Right ventricle myocardium superior (tissue), 1 donor: ENCODE measurements at regions not wholly inside any gene's neighbourhood (a gene's known extent, or its start where the extent isn't known, plus 50 kb on each side); places are given as distances from the start of the nearest gene placed in this dataset.
"Not testable (repeated sequence)": the region's sequence is repeated elsewhere in the genome, so short reads cannot be mapped to it uniquely, and the experiment has no call there.

Experiments used
- ATAC-seq: fragments of 200-7000 bp; cut with Tn5 transposase; one replicate; pipeline ENCODE4 v1.9.1; 2020; ENCODE audit warnings: mild to moderate bottlenecking; ENCODE audit not compliant: poor library complexity
- DNase-seq: peaks from one replicate; pipeline ENCODE4 v3.0.0-alpha.2; 2020
- intact Hi-C: fragments of 100-400 bp; cut with DNase I; formaldehyde crosslinking; loops from one replicate; pipeline ENCODE4 v1.11.2; 2022
- donor health status: DM: no; HTN: yes; CAD: no; lungs with severe emphysema.

DNA sequence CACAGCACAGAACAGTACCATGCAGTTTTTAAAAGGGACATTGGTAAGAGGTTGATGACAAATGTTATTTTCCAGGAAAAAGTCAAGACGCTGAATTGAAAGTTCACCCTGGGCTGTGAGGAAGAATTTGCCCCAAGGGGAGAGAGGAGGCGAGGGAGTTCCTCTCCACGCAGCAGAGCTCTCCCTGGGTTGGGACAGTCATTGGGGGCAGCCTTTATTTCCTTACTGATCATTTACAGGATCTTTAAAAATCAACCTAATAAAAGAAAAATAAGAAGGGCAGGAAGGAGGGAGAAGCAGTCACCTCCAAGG lies 49.9 kb upstream of the WNT7B start:
- DNase-seq (no peak), ATAC-seq (no peak)
- intact Hi-C loops: no loop called here

DNA sequence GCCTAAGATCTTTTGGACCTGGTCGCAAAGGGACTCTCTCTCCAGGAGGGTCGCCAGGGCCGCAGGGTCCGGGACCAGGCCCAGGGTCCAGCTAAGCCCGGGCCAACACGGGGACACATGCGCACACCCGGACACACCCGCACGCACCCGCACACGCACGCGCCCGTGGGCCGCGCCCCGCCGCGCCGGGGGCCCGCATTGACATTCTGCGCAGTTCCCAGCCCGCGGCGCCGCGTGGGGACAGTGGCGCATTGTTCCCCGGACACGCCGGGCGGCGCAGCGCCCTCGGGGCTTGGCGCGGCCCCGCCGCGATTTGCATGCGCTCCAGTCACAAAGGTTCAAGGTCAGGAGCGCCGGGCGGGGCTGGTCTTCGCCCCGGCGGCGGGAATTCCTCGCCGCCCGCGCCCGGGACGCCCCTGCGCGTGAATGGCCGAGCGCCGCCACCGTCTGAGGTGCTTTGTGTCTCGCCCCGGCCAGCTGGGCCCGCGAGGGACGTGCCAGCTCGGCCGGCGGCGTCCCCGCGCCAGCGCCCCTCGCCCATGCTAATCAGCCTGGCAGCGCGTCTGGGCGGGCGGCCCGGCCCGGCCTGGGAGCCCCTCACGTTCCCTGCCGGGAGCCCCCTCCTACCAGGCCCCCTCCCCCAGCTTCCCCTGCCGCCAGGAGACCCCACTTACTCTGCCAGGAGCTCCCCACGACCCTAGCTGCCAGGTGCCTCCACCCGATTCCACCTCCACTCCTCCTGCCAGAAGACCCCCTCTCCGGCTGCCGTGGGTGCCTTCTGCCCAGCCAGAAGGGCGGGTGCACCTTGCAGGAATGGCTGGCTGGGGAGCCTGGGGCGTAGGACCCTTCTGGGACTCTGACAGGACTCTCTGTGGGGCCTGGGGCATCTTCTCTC lies 50.5 kb upstream of the WNT7B start:
- peak; percentile 89 for ATAC-seq
- intact Hi-C loops: no loop called here
- peak; percentile 85 for DNase-seq

DNA sequence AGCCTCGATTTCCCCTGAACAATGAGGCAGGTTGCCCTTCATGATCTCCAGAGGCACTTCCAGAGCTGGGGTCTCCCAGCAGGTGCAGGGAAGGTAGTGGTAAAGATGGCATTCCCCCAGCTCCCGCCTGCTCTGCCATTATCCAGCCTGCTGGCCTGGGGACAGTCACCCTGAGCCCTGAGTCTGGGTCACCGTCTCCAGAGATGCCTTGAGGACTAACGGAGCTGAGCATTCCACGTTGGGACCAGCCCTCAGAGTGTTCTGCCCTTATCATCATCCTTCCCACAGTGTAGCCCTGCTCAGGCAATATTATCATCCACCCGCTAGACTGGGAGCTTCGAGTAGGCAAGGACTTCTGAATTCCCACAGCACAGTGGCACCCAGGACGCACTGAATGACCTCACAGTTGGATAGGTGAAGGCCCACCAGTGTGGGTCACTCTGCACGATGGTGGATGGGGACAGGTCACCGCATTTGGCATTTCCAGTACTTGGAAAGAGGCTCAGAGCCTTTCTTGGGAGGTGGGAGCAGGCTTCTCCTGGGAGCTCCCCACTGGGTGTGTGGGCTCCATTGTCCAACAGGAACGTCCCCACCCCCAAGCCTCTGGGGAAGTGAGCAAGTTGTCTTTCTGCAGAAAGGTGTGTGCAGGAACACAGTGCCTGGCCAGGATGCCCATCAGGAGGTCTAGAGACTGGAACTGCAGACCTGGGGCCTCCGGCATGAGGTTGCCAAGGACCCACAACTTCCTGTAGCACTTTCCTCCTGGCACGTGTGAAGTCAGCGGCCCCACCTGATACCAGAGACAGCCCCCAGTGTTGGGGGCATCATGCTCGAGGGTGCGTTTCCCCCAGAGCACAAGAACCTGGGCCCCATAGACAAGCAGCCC lies 51.4 kb upstream of the WNT7B start:
- intact Hi-C loops: no loop called here
- ATAC-seq (no peak), DNase-seq (peak; percentile 39)

DNA sequence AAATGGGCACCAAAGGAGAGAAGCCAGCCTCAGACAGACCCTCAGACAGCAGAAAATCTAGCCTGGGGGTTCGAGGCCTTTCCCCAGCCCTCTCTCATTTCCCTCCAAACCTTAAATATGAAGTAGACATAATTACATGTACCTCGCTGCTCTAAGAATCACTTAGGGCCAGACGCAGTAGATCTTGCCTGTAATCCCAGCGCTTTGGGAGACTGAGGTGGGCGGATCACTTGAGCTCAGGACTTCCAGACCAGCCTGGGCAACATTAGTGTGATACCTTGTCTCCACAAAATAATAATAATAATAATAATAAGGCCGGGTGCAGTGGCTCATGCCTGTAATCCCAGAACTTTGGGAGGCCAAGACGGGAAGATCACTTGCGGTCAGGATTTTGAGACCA lies 52.1 kb upstream of the WNT7B start:
- DNase-seq (no peak), ATAC-seq (no peak)
- intact Hi-C loops: no loop called here

DNA sequence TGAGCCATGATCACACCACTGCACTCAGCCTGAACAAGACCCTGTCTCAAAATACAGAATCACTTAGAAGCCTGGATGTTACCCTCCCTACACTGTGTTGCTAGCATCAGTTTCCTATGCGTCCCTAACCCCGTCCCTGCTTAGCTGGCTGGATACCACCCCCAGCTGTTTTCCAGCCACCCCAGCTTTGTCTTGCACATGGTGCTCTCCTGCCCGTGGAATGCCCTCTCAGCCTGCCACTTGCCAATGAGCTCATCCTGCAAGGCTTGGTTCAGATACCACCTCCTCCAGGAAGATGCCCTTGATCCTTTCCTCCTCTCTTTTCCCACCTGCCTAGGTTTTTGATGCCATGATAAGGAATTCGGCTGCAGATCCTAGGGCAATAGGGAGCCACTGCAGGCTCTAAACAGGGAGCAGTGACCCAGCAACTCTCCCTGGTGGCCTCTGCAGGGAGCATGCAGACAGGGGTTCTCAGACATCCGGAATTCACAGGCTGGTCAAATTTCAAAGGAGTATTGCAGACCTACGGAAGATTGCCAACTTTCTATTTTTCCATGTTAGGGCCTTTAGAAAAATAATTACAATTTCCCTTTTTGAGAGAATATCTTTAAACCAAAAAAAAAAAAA lies 52.7 kb upstream of the WNT7B start:
- DNase-seq: peak; percentile 24
- ATAC-seq: no peak
- intact Hi-C loops: no loop called here

DNA sequence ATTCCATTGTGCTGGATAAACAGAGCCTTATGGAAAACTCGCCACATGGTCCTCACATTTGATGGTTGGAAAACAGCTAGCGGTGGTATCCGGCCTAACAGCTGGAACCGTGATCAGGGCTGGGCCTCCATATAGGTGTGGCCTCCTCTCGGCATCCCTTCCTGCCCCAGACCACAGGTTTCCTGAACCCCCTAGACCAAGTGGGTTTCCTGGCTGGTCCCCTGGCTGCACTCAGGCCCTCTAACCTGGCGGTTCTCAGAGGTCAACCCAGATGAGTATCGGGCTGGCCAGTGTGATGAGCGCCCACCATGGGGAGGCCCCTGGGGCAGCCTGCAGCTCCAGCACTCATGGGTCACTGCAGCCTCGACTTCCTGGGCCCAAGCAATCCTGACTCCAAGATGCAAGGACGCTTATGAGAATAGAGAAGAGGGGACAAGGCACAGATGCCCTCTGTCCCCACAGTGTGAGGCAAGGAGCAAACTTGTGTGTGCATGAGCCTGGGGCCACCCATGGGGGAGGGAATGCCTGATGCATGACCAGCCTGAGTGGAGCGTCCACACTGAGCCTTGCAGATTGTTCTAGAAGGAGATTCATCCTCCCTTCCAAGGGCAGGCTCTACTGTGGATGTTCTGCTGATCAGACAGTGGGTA lies 53.4 kb upstream of the WNT7B start:
- intact Hi-C loops: no loop called here
- DNase-seq (peak; percentile 41), ATAC-seq (no peak)

DNA sequence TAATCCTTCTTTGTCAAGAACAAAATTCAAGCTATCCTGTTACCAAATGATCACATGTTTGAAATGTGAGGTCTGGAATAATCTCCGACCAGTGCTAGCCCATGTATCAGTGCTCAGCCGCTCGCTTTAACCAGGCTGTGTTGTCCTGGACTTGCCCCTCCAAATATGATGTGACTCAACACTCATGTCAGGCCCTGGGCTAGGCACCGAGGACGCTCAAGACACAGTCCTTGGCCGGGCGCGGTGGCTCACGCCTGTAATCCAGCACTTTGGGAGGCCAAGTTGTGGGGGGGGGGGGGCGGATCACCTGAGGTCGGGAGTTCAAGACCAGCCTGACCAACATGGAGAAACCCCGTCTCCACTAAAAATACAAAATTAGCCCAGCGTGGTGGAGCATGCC lies 54.1 kb upstream of the WNT7B start:
- DNase-seq: peak; percentile 34
- ATAC-seq: no peak
- intact Hi-C loops: no loop called here

DNA sequence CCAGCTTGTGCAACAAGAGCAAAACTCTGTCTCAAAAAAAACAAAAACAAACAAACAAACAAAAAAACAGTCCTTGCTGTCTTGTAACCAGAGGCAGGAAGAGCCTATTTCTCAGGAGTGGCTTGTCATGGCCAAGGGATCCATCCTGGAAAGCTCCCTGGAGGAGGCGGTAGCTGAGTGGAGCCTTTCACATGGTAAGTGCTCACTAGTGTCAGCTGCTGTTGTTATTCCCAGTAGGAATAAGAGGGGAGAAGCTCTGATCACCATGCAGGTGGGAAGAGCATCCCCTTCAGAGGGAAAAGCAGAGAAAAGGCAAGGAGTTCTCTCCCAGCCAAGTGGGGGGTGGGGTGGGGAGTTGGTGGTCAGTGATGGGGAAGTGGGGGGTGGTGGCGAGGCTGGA lies 54.6 kb upstream of the WNT7B start:
- DNase-seq (no peak), ATAC-seq (no peak)
- intact Hi-C loops: no loop called here

DNA sequence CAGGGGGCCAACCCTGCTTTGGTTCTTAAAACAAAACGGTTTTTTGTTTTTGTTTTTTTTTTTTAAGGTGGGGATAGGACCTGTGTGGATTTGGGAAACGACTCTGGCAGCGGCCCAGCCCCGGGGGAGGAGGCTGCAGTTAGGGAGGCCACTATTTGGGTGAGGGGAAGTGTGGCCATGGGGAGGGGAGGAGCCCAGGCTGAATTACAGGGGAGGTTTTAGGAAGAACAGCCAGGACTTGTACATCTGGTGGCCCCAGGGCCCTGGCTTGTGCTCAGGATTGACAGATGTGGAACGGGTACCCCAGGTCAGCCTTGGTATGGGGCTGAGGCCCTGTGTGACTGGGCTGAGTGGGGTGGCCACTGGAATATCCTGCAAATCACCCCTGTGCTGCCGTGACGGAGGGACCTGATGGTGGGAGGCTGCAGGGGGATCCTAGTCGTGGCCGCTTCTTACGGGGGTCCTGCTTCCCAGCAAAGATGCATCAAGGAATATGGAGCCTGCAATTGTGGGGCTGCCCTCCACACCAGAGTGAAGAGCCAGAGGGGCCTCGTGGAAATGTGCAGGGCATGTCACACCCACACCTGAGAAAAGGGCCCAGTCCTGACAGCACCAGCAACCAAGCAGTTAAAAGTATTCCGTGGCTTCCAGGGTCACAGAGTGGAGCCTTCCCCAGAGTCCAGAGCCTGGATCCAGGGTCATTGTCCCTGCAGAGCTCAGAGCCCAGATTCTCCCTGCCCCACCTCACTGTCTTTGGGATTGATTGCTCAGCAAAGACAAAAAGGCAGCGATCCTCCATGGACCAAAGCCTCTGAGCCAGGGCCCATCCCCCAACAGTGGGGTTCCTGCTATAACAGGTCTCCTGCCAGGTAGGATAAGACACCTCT lies 55.2 kb upstream of the WNT7B start:
- intact Hi-C loops: no loop called here
- ATAC-seq (no peak), DNase-seq (peak; percentile 29)

DNA sequence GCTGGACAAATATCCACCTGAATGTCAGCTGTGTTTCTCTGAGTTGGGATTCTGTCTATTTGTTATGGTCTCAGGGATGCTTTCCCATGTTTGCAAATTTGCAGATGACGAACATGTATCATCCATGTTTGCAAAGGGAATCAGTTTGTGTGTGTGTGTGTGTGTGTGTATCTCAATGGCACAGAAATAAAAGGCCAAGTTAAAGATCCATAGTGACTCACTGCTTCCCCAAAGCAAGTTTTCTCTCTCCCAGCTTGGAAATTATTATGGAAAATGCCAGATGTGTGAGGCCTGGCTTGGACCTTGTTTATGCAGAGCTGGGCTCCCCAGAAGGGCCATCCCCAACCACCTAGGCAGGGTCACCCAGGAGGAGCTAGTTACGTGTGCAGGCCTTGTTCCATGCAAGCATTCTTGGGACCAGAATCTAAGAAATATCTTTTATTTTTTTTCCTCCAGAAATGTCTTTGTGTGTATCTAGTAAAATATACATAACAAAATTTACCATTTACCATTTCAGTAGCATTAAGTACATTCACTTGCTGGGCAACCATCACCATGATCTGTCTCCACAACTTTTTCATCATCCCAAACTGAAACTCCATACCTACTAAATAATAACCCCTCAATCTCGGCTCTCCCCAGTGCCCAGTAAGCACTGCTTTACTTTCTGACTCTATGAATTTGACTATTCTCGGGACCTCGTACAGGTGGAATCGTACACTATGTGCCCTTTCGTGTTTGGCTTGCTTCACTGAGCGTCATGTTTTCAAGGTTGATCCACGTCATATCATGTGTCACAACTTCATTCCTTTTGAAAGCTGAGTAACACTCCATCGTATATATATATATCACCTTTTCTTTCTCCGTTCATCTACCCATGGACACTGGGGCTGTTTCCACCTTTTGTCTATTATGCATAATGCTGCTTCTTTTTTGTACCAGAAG lies 56.6 kb upstream of the WNT7B start:
- ATAC-seq (no peak), DNase-seq (peak; percentile 11)
- intact Hi-C loops: no loop called here

DNA sequence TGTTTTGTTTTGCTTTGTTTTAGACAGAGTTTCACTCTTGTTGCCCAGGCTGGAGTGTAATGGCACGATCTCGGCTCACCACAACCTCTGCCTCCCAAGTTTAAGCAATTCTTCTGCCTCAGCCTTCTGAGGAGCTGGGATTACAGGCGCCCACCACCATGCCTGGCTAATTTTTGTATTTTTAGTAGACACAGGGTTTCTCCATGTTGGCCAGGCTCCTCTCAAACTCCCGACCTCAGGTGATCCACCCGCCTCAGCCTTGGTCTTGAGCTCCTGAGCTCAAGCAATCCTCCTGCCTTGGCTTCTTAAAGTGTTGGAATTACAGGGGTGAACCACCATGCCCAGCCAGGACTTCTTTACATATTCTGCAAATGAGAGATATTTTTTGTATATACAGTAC lies 57.5 kb upstream of the WNT7B start:
- peak; percentile 24 for DNase-seq
- intact Hi-C loops, ATAC-seq: not testable (repeated sequence)

DNA sequence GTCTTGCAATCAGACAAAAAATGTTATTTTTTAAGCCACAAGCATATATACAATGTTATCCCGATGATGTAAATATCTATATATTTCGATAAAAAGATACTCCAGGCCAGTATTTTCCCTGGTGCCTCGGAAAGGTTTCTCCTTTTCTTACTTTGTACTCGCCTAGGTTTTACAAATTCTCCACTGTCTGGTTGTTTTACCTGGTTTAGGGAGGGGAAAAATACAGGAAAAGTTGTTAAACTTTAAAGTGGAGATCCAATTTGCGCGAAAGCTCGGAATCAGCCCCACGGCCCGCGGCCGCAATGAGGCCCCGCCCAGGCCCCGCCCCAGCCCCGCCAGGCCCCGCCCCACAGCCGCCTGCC lies 58.4 kb upstream of the WNT7B start:
- ATAC-seq (no peak), DNase-seq (no peak)
- intact Hi-C loops: no loop called here

DNA sequence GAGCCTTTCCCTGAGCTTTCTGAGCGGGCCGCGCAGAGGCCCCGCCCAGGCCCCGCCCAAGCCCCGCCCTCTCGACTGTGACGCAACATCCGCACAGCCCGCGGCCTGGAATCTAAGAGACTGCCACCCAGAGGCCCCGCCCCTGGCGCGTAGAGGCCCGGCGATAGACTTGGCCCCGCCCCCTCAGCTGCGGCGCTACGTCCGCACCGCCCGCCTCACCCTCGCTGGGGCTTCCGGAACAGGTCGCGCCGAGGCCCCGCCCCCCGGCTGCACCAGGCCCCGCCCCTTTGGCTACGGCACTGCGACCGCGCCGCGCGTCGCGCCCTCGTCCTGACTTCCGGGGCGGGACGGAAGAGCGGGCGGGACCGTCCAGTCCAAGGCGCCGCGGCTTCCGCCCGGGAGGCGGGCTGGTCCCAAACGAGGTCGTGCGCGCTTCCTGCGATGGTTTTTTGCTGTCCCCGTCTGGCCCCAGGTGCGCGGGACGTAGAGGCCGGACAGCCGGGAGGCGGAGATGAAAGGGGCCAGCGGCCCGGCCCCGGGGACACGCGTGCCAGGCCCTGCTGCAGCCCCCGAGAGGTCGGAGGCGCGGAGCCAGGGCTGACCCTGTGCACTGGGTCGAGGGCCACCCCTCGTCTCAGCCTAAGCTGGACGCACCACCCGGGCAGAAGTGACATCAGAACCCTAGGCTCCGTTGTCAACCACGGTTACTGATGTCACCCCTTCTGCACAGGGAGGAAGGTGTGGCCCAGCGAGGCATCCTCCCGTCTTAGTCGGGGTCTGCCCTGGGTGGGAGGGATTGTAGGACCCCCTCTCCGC lies 59.0 kb upstream of the WNT7B start:
- DNase-seq: peak; percentile 100
- intact Hi-C loops: no loop called here
- ATAC-seq: peak; percentile 97

DNA sequence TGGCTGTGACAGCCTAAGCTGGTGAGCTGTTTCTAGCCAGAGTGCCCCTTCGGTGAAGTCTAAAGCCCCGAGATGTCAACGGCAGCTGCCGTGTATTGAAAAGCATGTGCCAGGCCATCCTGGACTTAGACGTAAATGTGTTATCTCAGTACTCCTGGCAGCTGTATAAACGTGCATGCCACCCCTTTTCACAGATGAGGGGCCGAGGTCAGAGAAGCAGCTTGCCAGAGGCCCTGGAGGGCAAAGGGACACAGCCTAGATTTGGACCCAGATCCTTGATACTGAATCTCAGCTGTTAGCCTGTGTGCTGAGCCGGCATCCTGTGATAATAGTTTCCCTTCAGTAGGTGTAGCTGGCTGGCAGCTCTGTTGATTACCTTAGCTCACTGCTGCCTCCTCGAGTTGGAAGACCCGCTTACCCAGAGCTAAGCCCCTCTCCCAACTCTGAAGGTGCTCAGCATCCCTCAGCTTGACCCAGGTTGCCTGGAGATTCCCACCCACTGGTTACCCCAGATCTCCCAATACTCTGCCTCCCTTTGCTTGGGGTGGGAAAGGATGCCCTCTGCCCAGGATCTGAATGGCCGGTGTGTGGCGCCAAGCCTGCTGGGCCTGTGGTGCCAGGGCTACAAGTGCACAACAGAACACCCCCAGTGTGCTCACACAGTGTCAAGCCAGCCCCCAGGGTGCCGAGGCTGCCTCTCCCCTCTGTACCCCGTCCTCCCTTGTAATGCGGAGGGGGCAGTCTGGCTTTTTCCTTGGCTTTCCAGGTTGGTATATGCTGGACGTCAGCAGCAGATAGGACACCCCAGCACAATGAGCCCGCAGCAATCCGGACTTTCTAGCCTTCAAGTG lies 59.8 kb upstream of the WNT7B start:
- intact Hi-C loops: no loop called here
- DNase-seq (no peak), ATAC-seq (no peak)

DNA sequence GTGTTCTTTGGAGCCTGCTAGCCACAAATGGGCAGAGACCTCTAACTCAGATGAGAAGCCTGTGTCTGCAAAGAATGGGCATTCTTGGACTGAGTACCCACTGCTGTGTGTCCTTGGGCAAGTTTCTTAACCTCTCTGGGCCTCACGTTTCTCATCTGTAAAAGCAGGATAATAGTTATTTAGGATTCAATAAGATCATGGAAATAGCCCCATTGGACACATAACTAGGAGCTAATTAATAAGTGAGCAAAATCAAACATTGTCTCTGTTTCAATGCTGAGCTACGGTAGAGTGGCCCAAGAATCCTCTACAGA lies 61.2 kb upstream of the WNT7B start:
- intact Hi-C loops: no loop called here
- DNase-seq (no peak), ATAC-seq (no peak)
